ENCODE measurements at regions not wholly inside any gene's neighbourhood (a gene's known extent, or its start where the extent isn't known, plus 50 kb on each side); places are given as distances from the start of the nearest gene placed in this dataset.

- no peaks in the 10 kb centered on the region for H3K9me1 ChIP-seq (replicated peaks; ENCODE audit: control insufficient read depth, extremely low read depth, insufficient read depth, low read length)
- H3K36me3 ChIP-seq (ENCODE audit: control insufficient read depth in 2 of 2, extremely low read depth in 1 of 2, insufficient read depth in 2 of 2, low read length in 2 of 2): no peaks in the 10 kb centered on the region
- intact Hi-C loops (cut with micrococcal nuclease) (loop anchor here (10.0 kb wide), 1 partner anchor 459 kb away; no protein-coding TSS in a partner anchor), dilution Hi-C loops (cut with MboI; ENCODE audit: extremely low pct_ligation_motif_present, low sequenced_read_pairs) (no loop called here)
- no peaks in the 10 kb centered on the region for H3K27me3 ChIP-seq (ENCODE audit: control insufficient read depth in 2 of 2, insufficient read depth in 2 of 2, low read length in 2 of 2)
- TF ChIP-seq POLR2AphosphoS5 (IDR thresholded peaks at IDR 0.05; ENCODE audit: insufficient read depth, low read depth, low read length) (no peak), CTCF (IDR thresholded peaks at IDR 0.05; ENCODE audit: extremely low read depth in 1 of 2, insufficient read depth in 1 of 2, low read depth in 1 of 2, low read length in 2 of 2) (no peak), GATA2 (IDR thresholded peaks at IDR 0.05; ENCODE audit: insufficient read depth, insufficient read length, low read depth, low read length) (no peak), MAX (IDR thresholded peaks at IDR 0.05; ENCODE audit: insufficient read depth, insufficient read length) (no peak), FOS (IDR thresholded peaks at IDR 0.05; ENCODE audit: borderline replicate concordance, insufficient read depth, low read length) (no peak), POLR2A (IDR thresholded peaks at IDR 0.05; ENCODE audit: low read depth, low read length) (no peak), MYC (IDR thresholded peaks at IDR 0.05; ENCODE audit: low read depth, low read length) (no peak), EZH2 (IDR thresholded peaks at IDR 0.05; ENCODE audit: borderline replicate concordance, low read depth, low read length, severe bottlenecking) (no peak), JUN (IDR thresholded peaks at IDR 0.05; ENCODE audit: borderline replicate concordance, insufficient read depth, insufficient read length, low read depth) (no peak)
- no peaks in the 10 kb centered on the region for H3K79me2 ChIP-seq (ENCODE audit: control insufficient read depth, insufficient read depth, low read length)
- H3K9me3 ChIP-seq (replicated peaks; ENCODE audit: control insufficient read depth, insufficient read depth, low read length): no peaks in the 10 kb centered on the region
- H2AFZ ChIP-seq (ENCODE audit: low read depth, low read length): no peak overlapping the region
- H3K27ac ChIP-seq (ENCODE audit: insufficient read depth, low read depth, low read length): no peak overlapping the region
- no peaks in the 10 kb centered on the region for H3K4me1 ChIP-seq (ENCODE audit: control insufficient read depth, extremely low read depth, insufficient read depth, low read length)
- ChIA-PET POLR2A (no interaction called here), CTCF (no interaction called here)
- no peaks in the 10 kb centered on the region for H4K20me1 ChIP-seq (replicated peaks; ENCODE audit: control insufficient read depth, extremely low read depth, insufficient read depth, low read length)
- H3K4me3 ChIP-seq (replicated peaks in 1 of 3; ENCODE audit: insufficient read depth in 1 of 3, low read depth in 1 of 3, low read length in 3 of 3): no peak overlapping the region
- H3K4me2 ChIP-seq (ENCODE audit: insufficient read depth, low read length): no peak overlapping the region
- FAIRE-seq (no peak), DNase-seq (ENCODE audit: low read depth, low spot score) (no peak)
- BruUV-seq (replicated peaks): no TSS peak
- no peak overlapping the region for H3K9ac ChIP-seq (replicated peaks; ENCODE audit: extremely low read depth, insufficient read depth, low read length)
These were observed 177.7 kb downstream of the PTN start for GRCh38 chr7:137165786-137166185.
